HepG2 (cell line): ENCODE measurements at regions not wholly inside any gene's neighbourhood (a gene's known extent, or its start where the extent isn't known, plus 50 kb on each side); places are given as distances from the start of the nearest gene placed in this dataset.

Experiments used
- BCL6 ChIP-seq: IDR thresholded peaks from 2 replicates; pipeline ENCODE4 v1.6.1; 2016; ENCODE audit warnings: missing genetic modification reagents, missing compliant biosample characterization
- DMAP1 ChIP-seq: IDR thresholded peaks from 2 replicates; pipeline ENCODE4 v1.6.1; 2016
- FOSL2 ChIP-seq: sonication (generic); formaldehyde crosslinking; IDR thresholded peaks from 2 replicates; pipeline ENCODE4 v1.4.0; 2020; ENCODE audit warnings: missing genetic modification reagents
- FOXP4 ChIP-seq: sonication (generic); formaldehyde crosslinking; IDR thresholded peaks from 2 replicates; pipeline ENCODE4 v1.4.0; 2020; ENCODE audit warnings: missing genetic modification reagents
- HDAC2 ChIP-seq: sonication (generic); formaldehyde crosslinking; IDR thresholded peaks from 2 replicates; pipeline ENCODE4 v1.4.0; 2020; ENCODE audit warnings: missing genetic modification reagents
- PAXIP1 ChIP-seq: sonication (generic); formaldehyde crosslinking; conservative IDR thresholded peaks from 2 replicates; pipeline ENCODE4 v1.4.0; 2020; ENCODE audit warnings: mild to moderate bottlenecking, missing genetic modification reagents, moderate library complexity
- POGZ ChIP-seq: sonication (generic); formaldehyde crosslinking; IDR thresholded peaks from 2 replicates; pipeline ENCODE4 v1.4.0; 2020; ENCODE audit warnings: mild to moderate bottlenecking, missing genetic modification reagents
- SKI ChIP-seq: fragments of 450-650 bp; IDR thresholded peaks from one replicate; pipeline ENCODE4 v1.6.1; 2018; ENCODE audit warnings: mild to moderate bottlenecking; ENCODE audit not compliant: partially characterized antibody
- ZBTB25 ChIP-seq: IDR thresholded peaks from 2 replicates; pipeline ENCODE4 v1.6.1; 2018; ENCODE audit warnings: missing genetic modification reagents
- ZBTB4 ChIP-seq: sonication (generic); formaldehyde crosslinking; IDR thresholded peaks from 2 replicates; pipeline ENCODE4 v1.4.0; 2020; ENCODE audit warnings: missing genetic modification reagents, mild to moderate bottlenecking, borderline replicate concordance
- ZBTB7B ChIP-seq: sonication (generic); formaldehyde crosslinking; IDR thresholded peaks from 2 replicates; pipeline ENCODE4 v1.4.0; 2020; ENCODE audit warnings: missing genetic modification reagents
- ZFP91 ChIP-seq: sonication (generic); formaldehyde crosslinking; IDR thresholded peaks from 2 replicates; pipeline ENCODE4 v1.9.0; 2022; ENCODE audit warnings: missing genetic modification reagents, mild to moderate bottlenecking, borderline replicate concordance
- ZNF350 ChIP-seq: sonication (generic); formaldehyde crosslinking; IDR thresholded peaks from 2 replicates; pipeline ENCODE4 v1.4.0; 2020; ENCODE audit warnings: mild to moderate bottlenecking, low read depth, missing genetic modification reagents, borderline replicate concordance
- ZNF563 ChIP-seq: sonication (generic); formaldehyde crosslinking; IDR thresholded peaks from 2 replicates; pipeline ENCODE4 v1.8.0; 2022; ENCODE audit warnings: mild to moderate bottlenecking, moderate library complexity, missing genetic modification reagents
- ZNF619 ChIP-seq: sonication (generic); formaldehyde crosslinking; IDR thresholded peaks from 2 replicates; pipeline ENCODE4 v1.4.0; 2020; ENCODE audit warnings: mild to moderate bottlenecking, missing genetic modification reagents
- ZNF644 ChIP-seq: IDR thresholded peaks from 2 replicates; pipeline ENCODE4 v1.6.1; 2016; ENCODE audit warnings: low read depth

GRCh38 chr13:33418224-33418953, 132.8 kb upstream of the STARD13 start (continued):
- peak; percentile 30; the same call in 1 of the 2 replicates for TF ChIP-seq ZBTB4 (CRISPR knock-in tag)
- peak; percentile 37 for TF ChIP-seq PAXIP1
- TF ChIP-seq BCL6 = peak; percentile 86
- TF ChIP-seq SKI = peak; percentile 62
- TF ChIP-seq FOSL2 (CRISPR knock-in tag) = peak; percentile 30; the same call in 1 of the 2 replicates
- 0 out of 2 replicates have a peak, but pooled peaks have one; percentile 56 for TF ChIP-seq ZBTB25 (CRISPR knock-in tag)
- 0 out of 2 replicates have a peak, but pooled peaks have one; percentile 34 for TF ChIP-seq ZNF619
- TF ChIP-seq ZNF563 = 0 out of 2 replicates have a peak, but pooled peaks have one; percentile 25
- TF ChIP-seq POGZ (CRISPR knock-in tag) = peak; percentile 6
- TF ChIP-seq ZFP91 (CRISPR knock-in tag) = 0 out of 2 replicates have a peak, but pooled peaks have one; percentile 31
- TF ChIP-seq HDAC2 = peak; percentile 27; the same call in 1 of the 2 replicates
- peak; percentile 57; the same call in 1 of the 2 replicates for TF ChIP-seq FOXP4 (CRISPR knock-in tag)
- peak; percentile 65; the same call in 1 of the 2 replicates for TF ChIP-seq ZBTB7B (CRISPR knock-in tag)
- 0 out of 2 replicates have a peak, but pooled peaks have one; percentile 46 for TF ChIP-seq ZNF350 (CRISPR knock-in tag)
- TF ChIP-seq ZNF644 (CRISPR knock-in tag) = 0 out of 2 replicates have a peak, but pooled peaks have one; percentile 10
- peak; percentile 49; the same call in 1 of the 2 replicates for TF ChIP-seq DMAP1 (CRISPR knock-in tag)
